ENCODE measurements at regions not wholly inside any gene's neighbourhood (a gene's known extent, or its start where the extent isn't known, plus 50 kb on each side); places are given as distances from the start of the nearest gene placed in this dataset.

DNA sequence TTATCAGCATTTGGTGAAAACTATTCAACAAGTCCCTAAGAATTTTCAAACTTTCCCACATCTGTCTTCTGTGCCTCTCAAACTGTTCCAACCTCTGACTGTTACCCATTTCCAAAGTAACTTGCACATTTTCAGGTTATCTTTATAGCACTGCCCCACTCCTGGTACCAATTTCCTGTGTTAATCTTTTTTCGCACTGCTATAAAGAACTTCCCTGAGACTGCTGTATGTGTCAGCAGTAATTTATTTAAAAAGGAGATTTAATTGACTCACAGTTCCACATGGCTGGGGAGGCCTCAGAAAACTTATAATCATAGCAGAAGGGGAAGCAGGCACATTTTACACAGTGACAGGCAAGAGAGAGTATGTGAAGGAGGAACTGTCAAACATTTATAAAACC, 310.9 kb upstream of the SLITRK3 start:
- TF ChIP-seq POLR2A (IDR thresholded peaks at IDR 0.05): no peak
- TF ChIP-seq, protein P1, sequence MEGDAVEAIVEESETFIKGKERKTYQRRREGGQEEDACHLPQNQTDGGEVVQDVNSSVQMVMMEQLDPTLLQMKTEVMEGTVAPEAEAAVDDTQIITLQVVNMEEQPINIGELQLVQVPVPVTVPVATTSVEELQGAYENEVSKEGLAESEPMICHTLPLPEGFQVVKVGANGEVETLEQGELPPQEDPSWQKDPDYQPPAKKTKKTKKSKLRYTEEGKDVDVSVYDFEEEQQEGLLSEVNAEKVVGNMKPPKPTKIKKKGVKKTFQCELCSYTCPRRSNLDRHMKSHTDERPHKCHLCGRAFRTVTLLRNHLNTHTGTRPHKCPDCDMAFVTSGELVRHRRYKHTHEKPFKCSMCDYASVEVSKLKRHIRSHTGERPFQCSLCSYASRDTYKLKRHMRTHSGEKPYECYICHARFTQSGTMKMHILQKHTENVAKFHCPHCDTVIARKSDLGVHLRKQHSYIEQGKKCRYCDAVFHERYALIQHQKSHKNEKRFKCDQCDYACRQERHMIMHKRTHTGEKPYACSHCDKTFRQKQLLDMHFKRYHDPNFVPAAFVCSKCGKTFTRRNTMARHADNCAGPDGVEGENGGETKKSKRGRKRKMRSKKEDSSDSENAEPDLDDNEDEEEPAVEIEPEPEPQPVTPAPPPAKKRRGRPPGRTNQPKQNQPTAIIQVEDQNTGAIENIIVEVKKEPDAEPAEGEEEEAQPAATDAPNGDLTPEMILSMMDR (IDR thresholded peaks at IDR 0.05): no peak

All from thyroid gland (tissue), 4 donors.